ENCODE measurements at regions not wholly inside any gene's neighbourhood (a gene's known extent, or its start where the extent isn't known, plus 50 kb on each side); places are given as distances from the start of the nearest gene placed in this dataset.

GRCh38 chr13:106230450-106230849 lies 305.0 kb downstream of the EFNB2 start:
- no peak for DNase-seq

- no peak for DNase-seq
Measured at GRCh38 chr13:106225126-106225525, 310.3 kb downstream of the EFNB2 start.

DNA sequence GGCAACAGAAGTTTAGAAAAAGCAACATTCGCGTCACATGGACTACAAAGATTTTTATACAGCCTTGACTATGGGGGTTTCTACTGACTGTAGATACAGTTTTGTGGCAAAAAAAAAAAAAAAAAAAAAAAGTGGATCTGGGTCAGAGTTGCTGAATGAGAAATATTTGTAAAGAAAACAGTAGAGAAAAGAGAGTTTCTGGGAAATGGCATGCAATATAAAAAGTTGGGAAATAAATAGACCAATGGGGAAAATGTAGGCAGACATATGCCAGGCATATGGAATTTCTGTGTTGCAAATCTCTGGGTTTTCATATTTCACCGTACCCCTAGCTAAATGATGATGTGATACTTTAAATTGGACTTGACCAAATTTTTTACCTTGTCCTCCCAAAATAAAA lies 315.3 kb downstream of the EFNB2 start:
- no peak for DNase-seq

GRCh38 chr13:106213028-106213757 lies 322.3 kb downstream of the EFNB2 start:
- DNase-seq: no peak

GRCh38 chr13:106212386-106213010 lies 323.0 kb downstream of the EFNB2 start:
- no peak for DNase-seq

DNA sequence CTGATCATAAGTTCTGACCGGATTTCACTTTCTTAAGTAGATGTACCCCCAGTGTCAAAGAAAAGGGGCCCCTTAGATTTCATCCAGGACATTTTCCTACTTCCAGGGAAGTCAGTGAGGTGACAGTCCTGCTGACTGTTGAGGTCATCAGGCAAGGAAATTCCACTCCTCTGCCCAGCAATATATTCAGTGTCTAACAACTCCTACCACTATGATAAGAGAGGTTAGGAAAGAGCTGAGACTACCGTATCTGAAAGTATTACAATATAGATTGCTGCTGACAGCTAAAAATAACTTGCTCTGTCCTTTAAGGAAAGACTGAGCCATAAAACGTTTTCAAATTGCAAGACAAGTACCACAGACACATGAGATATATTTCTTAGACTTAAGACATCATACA lies 325.1 kb downstream of the EFNB2 start:
- DNase-seq: no peak

DNA sequence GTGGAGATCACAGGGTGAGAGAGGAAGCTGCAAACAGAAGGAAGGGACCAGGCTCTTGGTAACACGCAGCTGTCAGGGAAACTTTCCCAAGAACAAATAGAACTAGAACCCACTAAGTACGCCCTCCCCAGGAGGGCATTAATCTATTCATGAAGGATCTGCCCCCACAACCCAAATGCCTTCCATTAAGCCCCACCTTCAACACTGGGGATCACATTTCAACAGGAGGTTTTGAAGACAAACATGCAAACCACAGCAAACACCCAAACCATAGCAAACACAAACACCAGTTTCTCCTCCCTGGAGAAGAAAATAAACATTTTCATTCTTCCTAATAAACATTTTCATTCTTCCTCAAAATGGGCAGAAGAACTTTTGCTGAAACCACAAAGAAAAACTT lies 329.6 kb downstream of the EFNB2 start:
- DNase-seq: no peak

- no peak for DNase-seq
Measured at GRCh38 chr13:106197496-106197895, 338.0 kb downstream of the EFNB2 start.

- DNase-seq: no peak
Measured at GRCh38 chr13:106187501-106188095, 347.9 kb downstream of the EFNB2 start.

- DNase-seq: no peak
Measured at GRCh38 chr13:106187101-106187500, 348.4 kb downstream of the EFNB2 start.

DNA sequence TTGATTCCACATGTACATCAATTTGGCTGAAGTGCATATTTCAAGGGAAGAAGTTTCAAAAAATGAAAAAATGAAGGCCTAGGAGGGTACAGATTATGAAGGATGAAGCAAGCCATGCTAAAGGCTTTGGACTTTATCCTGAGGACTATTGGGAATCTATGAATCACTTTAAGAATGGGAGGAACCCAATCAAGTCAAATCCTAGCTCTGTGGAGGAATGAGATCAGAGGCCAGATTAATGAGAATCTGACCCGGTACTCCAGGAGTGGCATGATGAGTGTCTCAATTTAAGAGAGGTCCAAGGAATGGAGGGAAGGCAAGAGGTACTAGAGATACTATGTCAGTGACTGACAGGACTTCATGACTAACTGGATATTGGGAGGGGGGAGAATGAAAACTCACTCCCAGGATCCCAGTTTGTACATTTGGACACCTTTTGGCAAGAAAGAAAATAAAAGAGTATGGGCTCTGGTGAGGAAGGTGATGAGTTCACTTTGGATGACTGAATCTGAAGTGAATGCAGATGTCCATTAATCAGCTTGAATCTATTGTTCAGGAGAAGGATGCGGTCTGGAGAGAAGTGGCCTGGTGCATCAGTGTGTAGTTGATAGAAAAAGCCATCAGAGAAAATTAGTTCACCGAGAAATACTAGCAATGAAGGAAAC lies 349.0 kb downstream of the EFNB2 start:
- DNase-seq: no peak

DNA sequence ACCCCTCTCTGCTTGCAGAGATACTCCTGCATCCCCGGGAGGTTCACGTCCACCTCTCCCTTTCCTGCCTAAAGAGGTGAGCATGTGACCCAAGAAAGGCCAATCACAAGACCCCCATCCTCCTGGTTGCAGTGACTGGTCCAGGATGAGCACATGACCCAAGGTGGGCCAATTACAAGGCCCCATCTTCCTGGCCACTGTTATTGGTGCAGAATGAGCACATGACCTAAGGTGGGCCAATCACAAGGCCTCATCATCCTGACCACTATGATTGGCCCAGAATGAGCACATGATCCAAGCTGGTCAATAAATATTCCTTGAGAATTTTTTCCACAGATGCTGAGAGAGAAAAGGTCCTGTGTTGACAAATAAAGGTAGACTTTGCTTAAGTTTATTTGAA lies 350.7 kb downstream of the EFNB2 start:
- no peak for DNase-seq

- no peak for DNase-seq
Measured at GRCh38 chr13:106183410-106184065, 351.9 kb downstream of the EFNB2 start.

GRCh38 chr13:106182404-106182803 lies 353.1 kb downstream of the EFNB2 start:
- DNase-seq: no peak

DNA sequence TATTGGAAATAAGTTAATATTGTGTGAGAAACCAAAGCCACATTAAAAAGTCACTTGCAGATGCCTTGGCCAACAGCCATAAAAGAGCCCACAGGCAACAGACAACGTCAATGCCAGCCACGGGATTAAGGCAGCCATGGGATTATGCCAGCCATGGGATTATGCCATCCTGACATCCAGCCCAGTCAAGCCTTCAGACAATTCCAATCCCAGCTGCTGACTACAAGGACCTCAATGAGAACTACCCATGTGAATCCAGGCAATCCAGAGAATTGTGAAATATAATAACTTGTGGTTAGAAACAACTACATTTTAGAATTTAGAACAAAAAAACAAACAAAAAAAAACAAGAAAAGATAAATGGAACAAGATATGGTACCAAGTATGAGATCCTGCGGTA lies 356.6 kb downstream of the EFNB2 start:
- DNase-seq: no peak

GRCh38 chr13:106177146-106177545 lies 358.3 kb downstream of the EFNB2 start:
- no peak for DNase-seq

- DNase-seq: no peak
Measured at GRCh38 chr13:106176117-106176516, 359.3 kb downstream of the EFNB2 start.

- no peak for DNase-seq
Measured at GRCh38 chr13:106173891-106174610, 361.4 kb downstream of the EFNB2 start.

- no peak for DNase-seq
Measured at GRCh38 chr13:106173346-106173745, 362.1 kb downstream of the EFNB2 start.

- DNase-seq: no peak
Measured at GRCh38 chr13:106172176-106172905, 363.1 kb downstream of the EFNB2 start.

DNA sequence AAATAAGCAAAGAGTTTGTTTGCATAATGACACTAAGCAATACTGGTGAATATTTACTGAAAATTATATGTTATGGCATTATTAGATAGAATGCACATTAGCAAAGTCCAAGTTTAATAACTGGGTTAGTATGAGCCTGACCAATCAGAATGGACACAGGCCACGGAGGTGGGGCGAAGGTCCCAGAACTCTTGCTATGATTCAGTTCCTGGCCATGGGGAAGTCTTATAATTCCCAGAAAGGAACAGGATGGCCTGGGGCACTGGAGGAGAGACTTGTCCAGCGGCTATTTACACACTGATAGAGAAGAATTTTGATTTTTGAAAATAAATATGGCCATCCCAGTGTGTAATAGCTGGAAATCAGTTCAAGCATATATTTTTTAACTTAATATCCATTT lies 372.0 kb downstream of the EFNB2 start:
- no peak for DNase-seq

DNA sequence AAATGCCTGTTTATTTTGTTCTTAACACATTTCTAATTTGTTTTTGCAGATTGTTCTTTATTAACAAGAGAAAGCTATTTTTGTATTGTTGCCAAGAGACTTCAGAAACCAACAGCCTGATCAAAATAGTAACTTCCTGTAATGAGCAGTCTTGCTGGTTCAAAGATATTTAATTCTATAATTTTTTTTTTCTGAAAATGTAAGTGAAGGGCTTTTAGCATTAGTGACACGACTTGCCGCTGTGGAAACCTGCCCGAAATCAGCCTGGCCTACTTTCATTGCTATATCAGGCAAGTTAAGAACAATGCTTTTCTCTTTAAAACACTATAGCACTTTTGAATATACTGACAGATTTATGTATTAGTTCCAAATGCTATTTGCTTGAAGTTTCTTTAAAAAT lies 374.3 kb downstream of the EFNB2 start:
- no peak for DNase-seq

All from CD4-positive, alpha-beta T cell treated with Interleukin-1 beta for 1 hour (primary cell).